Hepatocyte (in vitro differentiated cells): ENCODE measurements at regions not wholly inside any gene's neighbourhood (a gene's known extent, or its start where the extent isn't known, plus 50 kb on each side); places are given as distances from the start of the nearest gene placed in this dataset.

Source experiments
- DNase-seq: peaks from one replicate; pipeline ENCODE4 v3.0.0-alpha.2; 2016; ENCODE audit warnings: low spot score
- H2AFZ ChIP-seq: fragments of 200-600 bp; sonication (generic); 2 replicates; pipeline ENCODE4 v1.6.0; 2016; ENCODE audit warnings: antibody characterized with exemption, mild to moderate bottlenecking
- H3K27ac ChIP-seq: fragments of 200-600 bp; sonication (generic); 2 replicates; pipeline ENCODE4 v1.5.1; 2016; ENCODE audit warnings: mild to moderate bottlenecking
- H3K27me3 ChIP-seq: fragments of 200-600 bp; sonication (generic); 2 replicates; pipeline ENCODE4 v1.6.1; 2016
- H3K36me3 ChIP-seq: fragments of 200-600 bp; sonication (generic); replicated peaks from 2 replicates; pipeline ENCODE4 v1.5.1; 2016; ENCODE audit warnings: low read depth; ENCODE audit not compliant: insufficient read depth
- H3K4me1 ChIP-seq: fragments of 200-600 bp; sonication (generic); 2 replicates; pipeline ENCODE4 v1.5.1; 2016; ENCODE audit warnings: mild to moderate bottlenecking, moderate library complexity; ENCODE audit not compliant: insufficient read depth
- H3K4me2 ChIP-seq: fragments of 200-600 bp; sonication (generic); 2 replicates; pipeline ENCODE4 v1.6.0; 2016
- H3K4me3 ChIP-seq: fragments of 200-600 bp; sonication (generic); 2 replicates; pipeline ENCODE4 v1.5.1; 2016; ENCODE audit warnings: mild to moderate bottlenecking
- H3K79me2 ChIP-seq: fragments of 200-600 bp; sonication (generic); 2 replicates; pipeline ENCODE4 v1.6.0; 2017; ENCODE audit warnings: mild to moderate bottlenecking
- H3K9me2 ChIP-seq: fragments of 200-600 bp; sonication (generic); replicated peaks from 2 replicates; pipeline ENCODE4 v1.6.0; 2017; ENCODE audit warnings: mild to moderate bottlenecking; ENCODE audit not compliant: insufficient read depth
- H3K9me3 ChIP-seq: fragments of 200-600 bp; sonication (generic); 2 replicates; pipeline ENCODE4 v1.5.1; 2016; ENCODE audit warnings: low read depth, mild to moderate bottlenecking
- H4K20me1 ChIP-seq: fragments of 200-600 bp; sonication (generic); 2 replicates; pipeline ENCODE4 v1.6.0; 2016; ENCODE audit warnings: mild to moderate bottlenecking; ENCODE audit not compliant: insufficient read depth, poor library complexity, severe bottlenecking
- EZH2 ChIP-seq: fragments of 200-600 bp; sonication (generic); IDR thresholded peaks from 2 replicates; pipeline ENCODE4 v1.6.1; 2016; ENCODE audit warnings: antibody characterized with exemption, mild to moderate bottlenecking, borderline replicate concordance
- EZH2phosphoT487 ChIP-seq: fragments of 200-600 bp; sonication (generic); IDR thresholded peaks from one replicate; pipeline ENCODE4 v1.6.1; 2018; ENCODE audit warnings: antibody characterized with exemption, mild to moderate bottlenecking, low read depth, moderate library complexity; ENCODE audit not compliant: unreplicated experiment, severe bottlenecking
- WGBS: methylation state at CpG from one replicate; pipeline ENCODE4 v1.1.6; 2016; ENCODE audit warnings: low lambda C conversion rate; ENCODE audit errors: missing lambda C conversion rate; 5-methylcytosine and 5-hydroxymethylcytosine counted together
- TF ChIP-seq, protein P1 (sequence below): fragments of 200-600 bp; sonication (generic); IDR thresholded peaks from 2 replicates; pipeline ENCODE4 v1.5.1; 2016; ENCODE audit warnings: antibody characterized with exemption, mild to moderate bottlenecking; ENCODE audit not compliant: poor library complexity

DNA sequence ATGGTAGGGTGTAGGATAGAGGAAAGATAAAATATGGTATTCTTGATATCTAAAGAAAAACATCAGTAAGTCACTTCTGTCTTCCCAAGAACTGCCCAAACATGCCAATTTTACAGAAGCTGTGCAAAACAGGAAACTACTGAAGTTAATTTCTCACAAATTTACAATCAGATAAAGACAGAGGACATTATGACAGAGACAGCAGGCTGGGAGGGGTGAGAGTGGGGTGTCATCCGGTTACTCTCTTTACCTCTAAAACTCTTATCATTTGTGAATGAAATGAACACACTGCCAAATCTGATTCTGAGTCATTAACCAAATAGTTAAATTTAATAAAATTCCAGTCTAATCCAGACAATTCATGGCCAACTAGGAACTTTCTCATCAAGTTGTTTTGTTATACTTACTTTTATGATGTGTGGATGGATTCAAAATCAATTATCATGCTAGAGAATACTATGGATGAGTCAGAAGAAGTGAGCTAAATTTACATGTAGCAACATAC, 323.2 kb upstream of the MEX3C start:
- Histone ChIP-seq H3K4me3 (no peak overlapping the region), H3K27ac (no peak overlapping the region), H3K9me2 (no peaks in the 10 kb centered on the region), H3K27me3 (no peaks in the 10 kb centered on the region), H2AFZ (no peak overlapping the region), H3K4me2 (no peak overlapping the region), H3K79me2 (no peaks in the 10 kb centered on the region), H3K9me3 (no peaks in the 10 kb centered on the region), H3K36me3 (no peaks in the 10 kb centered on the region), H3K4me1 (no peaks in the 10 kb centered on the region), H4K20me1 (no peaks in the 10 kb centered on the region)
- TF ChIP-seq EZH2phosphoT487 (no peak), EZH2 (no peak)
- TF ChIP-seq, protein P1, sequence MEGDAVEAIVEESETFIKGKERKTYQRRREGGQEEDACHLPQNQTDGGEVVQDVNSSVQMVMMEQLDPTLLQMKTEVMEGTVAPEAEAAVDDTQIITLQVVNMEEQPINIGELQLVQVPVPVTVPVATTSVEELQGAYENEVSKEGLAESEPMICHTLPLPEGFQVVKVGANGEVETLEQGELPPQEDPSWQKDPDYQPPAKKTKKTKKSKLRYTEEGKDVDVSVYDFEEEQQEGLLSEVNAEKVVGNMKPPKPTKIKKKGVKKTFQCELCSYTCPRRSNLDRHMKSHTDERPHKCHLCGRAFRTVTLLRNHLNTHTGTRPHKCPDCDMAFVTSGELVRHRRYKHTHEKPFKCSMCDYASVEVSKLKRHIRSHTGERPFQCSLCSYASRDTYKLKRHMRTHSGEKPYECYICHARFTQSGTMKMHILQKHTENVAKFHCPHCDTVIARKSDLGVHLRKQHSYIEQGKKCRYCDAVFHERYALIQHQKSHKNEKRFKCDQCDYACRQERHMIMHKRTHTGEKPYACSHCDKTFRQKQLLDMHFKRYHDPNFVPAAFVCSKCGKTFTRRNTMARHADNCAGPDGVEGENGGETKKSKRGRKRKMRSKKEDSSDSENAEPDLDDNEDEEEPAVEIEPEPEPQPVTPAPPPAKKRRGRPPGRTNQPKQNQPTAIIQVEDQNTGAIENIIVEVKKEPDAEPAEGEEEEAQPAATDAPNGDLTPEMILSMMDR: no peak
- DNase-seq: no peak
- WGBS: 90% methylated on average over 1 of the region's 1 CpG

DNA sequence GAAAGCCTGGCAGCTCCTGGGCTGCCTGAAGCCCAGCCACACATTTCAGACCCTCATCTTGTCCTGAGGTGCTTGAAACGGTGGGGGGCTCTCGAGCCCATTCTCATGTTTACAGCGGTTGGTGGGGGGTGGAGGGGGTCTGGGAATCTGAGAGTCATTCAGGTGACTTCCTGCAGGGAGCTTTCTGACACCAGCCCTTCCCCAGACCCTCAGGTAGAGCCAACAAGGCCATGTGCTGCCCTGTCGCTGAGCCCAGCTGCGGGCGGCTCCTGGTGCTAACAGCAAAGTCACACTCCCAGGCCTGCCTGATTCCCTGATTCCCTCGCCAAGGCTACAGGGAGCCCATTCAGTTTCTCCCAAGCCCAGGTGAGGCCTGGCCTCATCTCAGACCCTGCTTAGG, 324.9 kb upstream of the MEX3C start:
- no peaks in the 10 kb centered on the region for H3K36me3 ChIP-seq
- no peaks in the 10 kb centered on the region for H3K27me3 ChIP-seq
- no peak overlapping the region for H3K27ac ChIP-seq
- no peaks in the 10 kb centered on the region for H3K4me1 ChIP-seq
- no peaks in the 10 kb centered on the region for H3K79me2 ChIP-seq
- DNase-seq: no peak
- no peaks in the 10 kb centered on the region for H3K9me2 ChIP-seq
- no peak overlapping the region for H3K4me2 ChIP-seq
- TF ChIP-seq EZH2 (no peak), EZH2phosphoT487 (no peak)
- TF ChIP-seq, protein P1: no peak
- no peak overlapping the region for H2AFZ ChIP-seq
- 71% methylated on average over 7 of the region's 7 CpGs for WGBS
- no peaks in the 10 kb centered on the region for H3K9me3 ChIP-seq
- no peak overlapping the region for H3K4me3 ChIP-seq
- no peaks in the 10 kb centered on the region for H4K20me1 ChIP-seq

DNA sequence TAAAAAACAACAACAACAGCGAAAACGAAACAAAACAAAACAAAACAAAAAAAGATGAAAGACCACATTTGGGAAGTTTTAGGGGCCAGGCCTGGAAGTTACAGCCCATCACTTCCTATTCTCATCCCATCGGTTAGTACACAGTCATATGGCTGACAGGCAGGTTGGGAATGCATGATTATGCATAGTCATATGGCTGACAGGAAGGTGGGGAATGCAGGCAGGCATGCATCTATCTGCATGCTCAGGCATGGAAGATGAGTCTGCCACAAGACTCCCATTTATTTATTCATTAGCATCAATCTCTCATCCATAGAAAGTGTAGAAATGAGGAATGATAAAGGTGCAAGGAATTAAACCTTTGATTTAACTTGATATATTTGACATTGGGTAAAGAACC, 325.3 kb upstream of the MEX3C start:
- Histone ChIP-seq H3K27ac (no peak overlapping the region), H3K4me1 (no peaks in the 10 kb centered on the region), H3K9me2 (no peaks in the 10 kb centered on the region), H3K27me3 (no peaks in the 10 kb centered on the region), H3K79me2 (no peaks in the 10 kb centered on the region), H4K20me1 (no peaks in the 10 kb centered on the region), H3K4me2 (no peak overlapping the region), H3K9me3 (no peaks in the 10 kb centered on the region), H2AFZ (no peak overlapping the region), H3K36me3 (no peaks in the 10 kb centered on the region), H3K4me3 (no peak overlapping the region)
- DNase-seq: no peak
- TF ChIP-seq, protein P1: no peak
- TF ChIP-seq EZH2 (no peak), EZH2phosphoT487 (no peak)
- 87% methylated on average over 3 of the region's 3 CpGs for WGBS

DNA sequence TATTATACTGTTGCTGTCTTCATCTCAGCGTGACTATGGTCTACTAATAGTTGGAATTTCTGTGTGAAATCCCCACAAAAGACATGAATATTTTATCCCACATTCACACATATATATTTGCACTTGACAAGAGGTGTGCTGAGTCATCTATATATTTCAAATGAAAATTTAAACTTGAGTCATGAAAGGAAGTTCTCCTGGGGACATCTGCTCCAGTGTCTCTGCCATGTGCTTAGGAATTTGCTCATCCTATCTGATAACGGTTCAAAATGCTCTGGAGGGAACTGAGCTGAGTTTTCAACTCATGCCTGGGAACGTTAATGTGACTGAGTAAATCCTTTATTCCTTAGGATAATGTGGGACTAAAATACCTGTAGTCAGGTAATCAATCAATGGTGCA, 326.2 kb upstream of the MEX3C start:
- 75% methylated on average over 3 of the region's 3 CpGs for WGBS
- DNase-seq: no peak
- Histone ChIP-seq H4K20me1 (no peaks in the 10 kb centered on the region), H3K4me2 (no peak overlapping the region), H3K4me1 (no peaks in the 10 kb centered on the region), H3K27ac (no peak overlapping the region), H2AFZ (no peak overlapping the region), H3K27me3 (no peaks in the 10 kb centered on the region), H3K9me2 (no peaks in the 10 kb centered on the region), H3K4me3 (no peak overlapping the region), H3K79me2 (no peaks in the 10 kb centered on the region), H3K36me3 (no peaks in the 10 kb centered on the region), H3K9me3 (no peaks in the 10 kb centered on the region)
- TF ChIP-seq EZH2 (no peak), EZH2phosphoT487 (no peak)
- TF ChIP-seq, protein P1: no peak
